H9 (cell line): ENCODE measurements at regions not wholly inside any gene's neighbourhood (a gene's known extent, or its start where the extent isn't known, plus 50 kb on each side); places are given as distances from the start of the nearest gene placed in this dataset.

Experiments
- DNase-seq: peaks from one replicate; pipeline ENCODE4 v3.0.0-alpha.2; 2017
- H2AFZ ChIP-seq: one replicate; pipeline ENCODE4 v1.6.1; 2013; ENCODE audit warnings: mild to moderate bottlenecking, low read length, control low read depth, moderate library complexity
- H2AK5ac ChIP-seq: 2 replicates; pipeline ENCODE4 v1.6.1; 2013; ENCODE audit warnings: low read length, control low read depth, mixed read lengths; ENCODE audit not compliant: insufficient read length
- H2BK120ac ChIP-seq: one replicate; pipeline ENCODE4 v1.6.1; 2013; ENCODE audit warnings: low read depth, mild to moderate bottlenecking, low read length, control low read depth, inconsistent platforms; ENCODE audit not compliant: poor library complexity, severe bottlenecking
- H2BK12ac ChIP-seq: 2 replicates; pipeline ENCODE4 v1.6.1; 2013; ENCODE audit warnings: low read length, control low read depth, mixed read lengths, low read depth; ENCODE audit not compliant: insufficient read length
- H2BK15ac ChIP-seq: 2 replicates; pipeline ENCODE4 v1.6.1; 2013; ENCODE audit warnings: low read depth, low read length, control low read depth
- H2BK20ac ChIP-seq: one replicate; pipeline ENCODE4 v1.6.1; 2013; ENCODE audit warnings: low read depth, mild to moderate bottlenecking, low read length, control low read depth, inconsistent platforms; ENCODE audit not compliant: poor library complexity, severe bottlenecking
- H2BK5ac ChIP-seq: 2 replicates; pipeline ENCODE4 v1.6.1; 2013; ENCODE audit warnings: low read length, control low read depth, mixed read lengths; ENCODE audit not compliant: insufficient read length
- H3K14ac ChIP-seq: 2 replicates; pipeline ENCODE4 v1.6.1; 2013; ENCODE audit warnings: low read length, control low read depth; ENCODE audit not compliant: insufficient read depth
- H3K18ac ChIP-seq: 2 replicates; pipeline ENCODE4 v1.6.1; 2013; ENCODE audit warnings: low read depth, mild to moderate bottlenecking, mixed read lengths, low read length, control low read depth; ENCODE audit not compliant: insufficient read length
- H3K23ac ChIP-seq: 2 replicates; pipeline ENCODE4 v1.6.1; 2013; ENCODE audit warnings: low read length, control low read depth, mixed read lengths, low read depth; ENCODE audit not compliant: insufficient read length
- H3K23me2 ChIP-seq: 2 replicates; pipeline ENCODE4 v1.6.1; 2013; ENCODE audit warnings: low read depth, mild to moderate bottlenecking, mixed read lengths, low read length, control low read depth; ENCODE audit not compliant: insufficient read length, poor library complexity, severe bottlenecking
- H3K27ac ChIP-seq: 2 replicates; pipeline ENCODE4 v1.5.1; 2013; ENCODE audit warnings: low read length, control low read depth, mixed read lengths, low read depth; ENCODE audit not compliant: insufficient read length
- H3K27me3 ChIP-seq: 2 replicates; pipeline ENCODE4 v1.6.1; 2013; ENCODE audit warnings: low read length, control low read depth, inconsistent platforms; ENCODE audit not compliant: insufficient read depth
- H3K4ac ChIP-seq: 2 replicates; pipeline ENCODE4 v1.6.1; 2013; ENCODE audit warnings: low read depth, mild to moderate bottlenecking, control low read depth, inconsistent platforms, low read length, moderate library complexity
- H3K4me1 ChIP-seq: 2 replicates; pipeline ENCODE4 v1.6.1; 2013; ENCODE audit warnings: low read length, control low read depth, inconsistent platforms; ENCODE audit not compliant: insufficient read depth
- H3K4me2 ChIP-seq: 2 replicates; pipeline ENCODE4 v1.6.1; 2013; ENCODE audit warnings: low read length, control low read depth, mixed read lengths; ENCODE audit not compliant: insufficient read length, insufficient read depth
- H3K56ac ChIP-seq: 2 replicates; pipeline ENCODE4 v1.6.1; 2013; ENCODE audit warnings: low read depth, mild to moderate bottlenecking, mixed read lengths, low read length, control low read depth; ENCODE audit not compliant: insufficient read length
- H3K79me1 ChIP-seq: 2 replicates; pipeline ENCODE4 v1.6.1; 2013; ENCODE audit warnings: low read depth, mild to moderate bottlenecking, moderate library complexity, low read length, control low read depth, inconsistent platforms; ENCODE audit not compliant: insufficient read depth, poor library complexity, severe bottlenecking
- H3K79me2 ChIP-seq: 2 replicates; pipeline ENCODE4 v1.6.1; 2013; ENCODE audit warnings: low read length, control low read depth, inconsistent platforms; ENCODE audit not compliant: insufficient read depth
- H3K9ac ChIP-seq: 2 replicates; pipeline ENCODE4 v1.6.1; 2013; ENCODE audit warnings: low read length, control low read depth, mixed read lengths; ENCODE audit not compliant: insufficient read length; ENCODE audit errors: extremely low read depth
- H3K9me3 ChIP-seq: one replicate; pipeline ENCODE4 v1.6.1; 2013; ENCODE audit warnings: low read depth, low read length, inconsistent platforms; ENCODE audit not compliant: control insufficient read depth
- H3T11ph ChIP-seq: one replicate; pipeline ENCODE4 v1.6.1; 2013; ENCODE audit warnings: mild to moderate bottlenecking, low read length, control low read depth, inconsistent platforms
- H4K20me1 ChIP-seq: one replicate; pipeline ENCODE4 v1.6.1; 2013; ENCODE audit not compliant: control insufficient read depth, insufficient read length, insufficient read depth
- H4K5ac ChIP-seq: 2 replicates; pipeline ENCODE4 v1.6.1; 2013; ENCODE audit warnings: low read depth, mild to moderate bottlenecking, mixed read lengths, low read length, control low read depth; ENCODE audit not compliant: insufficient read length
- H4K8ac ChIP-seq: replicated peaks from 2 replicates; pipeline ENCODE4 v1.6.1; 2013; ENCODE audit warnings: low read length, control low read depth, mixed read lengths, low read depth; ENCODE audit not compliant: insufficient read length
- H4K91ac ChIP-seq: 2 replicates; pipeline ENCODE4 v1.6.1; 2013; ENCODE audit warnings: low read depth, mild to moderate bottlenecking, moderate library complexity, mixed read lengths, low read length, control low read depth; ENCODE audit not compliant: insufficient read length
- H3K27ac Mint-ChIP-seq, 3 experiments: 2 replicates in 2 of 3; 3 replicates in 1 of 3; pipeline ENCODE4 v1.8.0; 2020 to 2021; ENCODE audit warnings: mixed read lengths in 3 of 3, mild to moderate bottlenecking in 1 of 3, moderate library complexity in 1 of 3
- H3K27me3 Mint-ChIP-seq: 2 replicates; pipeline ENCODE4 v1.8.0; 2021; ENCODE audit warnings: low read depth, mild to moderate bottlenecking, moderate library complexity, mixed read lengths
- H3K36me3 Mint-ChIP-seq, 3 experiments: 2 replicates in 2 of 3; 3 replicates in 1 of 3; pipeline ENCODE4 v1.8.0; 2020 to 2021; ENCODE audit warnings: low read depth in 3 of 3, mixed read lengths in 3 of 3; ENCODE audit not compliant: insufficient read depth in 1 of 3
- H3K4me1 Mint-ChIP-seq, 2 experiments: 2 replicates each; pipeline ENCODE4 v1.8.0; 2020; ENCODE audit warnings: mixed read lengths in 2 of 2
- H3K4me3 Mint-ChIP-seq, 2 experiments: 2 replicates in 1 of 2; 3 replicates in 1 of 2; pipeline ENCODE4 v1.8.0; 2020 to 2021; ENCODE audit warnings: mild to moderate bottlenecking in 2 of 2, mixed read lengths in 2 of 2, moderate library complexity in 1 of 2
- H3K9me3 Mint-ChIP-seq, 2 experiments: 2 replicates in 1 of 2; 3 replicates in 1 of 2; pipeline ENCODE4 v1.8.0; 2020; ENCODE audit warnings: mild to moderate bottlenecking in 2 of 2, mixed read lengths in 2 of 2, moderate library complexity in 1 of 2
- CTCF ChIP-seq: fragments of 200-600 bp; sonication (generic); conservative IDR thresholded peaks from 3 replicates; pipeline ENCODE4 v1.8.0; 2021; ENCODE audit warnings: antibody characterized with exemption, mild to moderate bottlenecking
- WGBS: extraction: QIAGEN DNeasy Blood & Tissue Kit; methylation state at CpG from one replicate; pipeline ENCODE4 v1.1.7; 2013; ENCODE audit warnings: missing lambda C conversion rate, low lambda C conversion rate, mixed read lengths; ENCODE audit not compliant: insufficient read length; ENCODE audit errors: extremely low coverage; 5-methylcytosine and 5-hydroxymethylcytosine counted together

- no peak overlapping the region for H3K4me2 ChIP-seq
- TF ChIP-seq CTCF, result no peak
- no CpG with 5 or more reads among the region's 1 CpG for WGBS
Observed at GRCh38 chr7:46696741-46697140, 775.7 kb upstream of the IGFBP3 start.

More at GRCh38 chr7:46696741-46697140, 775.7 kb upstream of the IGFBP3 start:
- H2AFZ ChIP-seq, result no peak overlapping the region
- no peak overlapping the region for H4K8ac ChIP-seq
- H3K9ac ChIP-seq, result no peak overlapping the region
- no peaks in the 10 kb centered on the region for H3K23me2 ChIP-seq
- Mint-ChIP-seq H3K36me3 (no peaks in the 10 kb centered on the region), H3K27ac (no peak overlapping the region), H3K9me3 (no peaks in the 10 kb centered on the region; a peak in 1 of 5 replicates), H3K4me3 (no peak overlapping the region), H3K27me3 (no peaks in the 10 kb centered on the region), H3K4me1 (no peaks in the 10 kb centered on the region)
- no peaks in the 10 kb centered on the region for H3K79me1 ChIP-seq
- no peak overlapping the region for H4K5ac ChIP-seq
- H2BK20ac ChIP-seq, result no peak overlapping the region
- H2BK12ac ChIP-seq, result no peak overlapping the region
- no peak overlapping the region for H2BK15ac ChIP-seq
- H3K9me3 ChIP-seq, result no peaks in the 10 kb centered on the region
- no peak overlapping the region for H3K14ac ChIP-seq
- H2BK120ac ChIP-seq, result no peak overlapping the region
- H3K4me1 ChIP-seq, result no peaks in the 10 kb centered on the region; the same call in 1 of the 2 replicates
- no peak overlapping the region for H3K4ac ChIP-seq
- DNase-seq, result no peak
- no peak overlapping the region for H4K91ac ChIP-seq
- no peaks in the 10 kb centered on the region for H3K79me2 ChIP-seq
- H2BK5ac ChIP-seq, result no peak overlapping the region
- no peaks in the 10 kb centered on the region for H4K20me1 ChIP-seq
- no peak overlapping the region for H3K56ac ChIP-seq
- no peak overlapping the region for H3K27ac ChIP-seq
- H2AK5ac ChIP-seq, result no peak overlapping the region
- H3K18ac ChIP-seq, result no peak overlapping the region
- H3K23ac ChIP-seq, result no peak overlapping the region
- no peaks in the 10 kb centered on the region for H3K27me3 ChIP-seq
- no peak overlapping the region for H3T11ph ChIP-seq
